ENCODE measurements at regions not wholly inside any gene's neighbourhood (a gene's known extent, or its start where the extent isn't known, plus 50 kb on each side); places are given as distances from the start of the nearest gene placed in this dataset.

- ATAC-seq (no peak), DNase-seq (no peak)
- in situ Hi-C loops (cut with MboI; ENCODE audit: low sequenced_read_pairs in 4 of 4), result no loop called here
- Histone ChIP-seq H3K4me3 (no peak overlapping the region), H3K9me3 (no peaks in the 10 kb centered on the region), H3K36me3 (no peaks in the 10 kb centered on the region), H3K4me1 (no peaks in the 10 kb centered on the region), H3K27ac (no peak overlapping the region), H3K27me3 (no peaks in the 10 kb centered on the region)
- TF ChIP-seq CTCF (IDR thresholded peaks at IDR 0.05 in 4 of 5, conservative IDR thresholded peaks at IDR 0.05 in 1 of 5) (no peak), POLR2A (IDR thresholded peaks at IDR 0.05) (no peak)
- intact Hi-C loops (cut with DNase I; ENCODE audit: low total_unique reads), result no loop called here
These were observed 1725.3 kb downstream of the EFNA5 start for GRCh38 chr5:105945203-105945972.

GRCh38 chr5:105940181-105940580, 1730.6 kb downstream of the EFNA5 start:
- TF ChIP-seq CTCF (IDR thresholded peaks at IDR 0.05 in 4 of 5, conservative IDR thresholded peaks at IDR 0.05 in 1 of 5), result no peak
- TF ChIP-seq POLR2A (IDR thresholded peaks at IDR 0.05), result no peak
- H3K9me3 ChIP-seq, result no peaks in the 10 kb centered on the region
- no peaks in the 10 kb centered on the region for H3K36me3 ChIP-seq
- no peaks in the 10 kb centered on the region for H3K27me3 ChIP-seq
- in situ Hi-C loops (cut with MboI; ENCODE audit: low sequenced_read_pairs in 4 of 4), result no loop called here
- no peaks in the 10 kb centered on the region for H3K4me1 ChIP-seq
- H3K4me3 ChIP-seq, result no peak overlapping the region
- no peak overlapping the region for H3K27ac ChIP-seq
- intact Hi-C loops (cut with DNase I; ENCODE audit: low total_unique reads), result no loop called here
- DNase-seq (no peak), ATAC-seq (no peak)

GRCh38 chr5:105934171-105934570, 1736.6 kb downstream of the EFNA5 start:
- ATAC-seq, result no peak
- intact Hi-C loops (cut with DNase I; ENCODE audit: low total_unique reads), result no loop called here
- Histone ChIP-seq H3K9me3 (no peaks in the 10 kb centered on the region), H3K4me3 (no peak overlapping the region), H3K27ac (no peak overlapping the region), H3K4me1 (no peaks in the 10 kb centered on the region), H3K27me3 (no peaks in the 10 kb centered on the region), H3K36me3 (no peaks in the 10 kb centered on the region)
- no peak for DNase-seq
- in situ Hi-C loops (cut with MboI; ENCODE audit: low sequenced_read_pairs in 4 of 4), result no loop called here
- no peak for TF ChIP-seq POLR2A (IDR thresholded peaks at IDR 0.05)
- TF ChIP-seq CTCF (IDR thresholded peaks at IDR 0.05 in 4 of 5, conservative IDR thresholded peaks at IDR 0.05 in 1 of 5), result no peak

GRCh38 chr5:105931881-105932421, 1738.8 kb downstream of the EFNA5 start:
- TF ChIP-seq CTCF (IDR thresholded peaks at IDR 0.05 in 4 of 5, conservative IDR thresholded peaks at IDR 0.05 in 1 of 5) (no peak), POLR2A (IDR thresholded peaks at IDR 0.05) (no peak)
- H3K36me3 ChIP-seq, result no peaks in the 10 kb centered on the region
- H3K4me1 ChIP-seq, result no peaks in the 10 kb centered on the region
- no peak overlapping the region for H3K4me3 ChIP-seq
- no peak for ATAC-seq
- intact Hi-C loops (cut with DNase I; ENCODE audit: low total_unique reads), result no loop called here
- no peaks in the 10 kb centered on the region for H3K9me3 ChIP-seq
- no peaks in the 10 kb centered on the region for H3K27me3 ChIP-seq
- no peak overlapping the region for H3K27ac ChIP-seq
- in situ Hi-C loops (cut with MboI; ENCODE audit: low sequenced_read_pairs in 4 of 4), result no loop called here
- no peak for DNase-seq
